GM19035 (cell line): ENCODE measurements at regions not wholly inside any gene's neighbourhood (a gene's known extent, or its start where the extent isn't known, plus 50 kb on each side); places are given as distances from the start of the nearest gene placed in this dataset.
A peak's percentile ranks its signal among the peaks of the same experiment; 100 is the strongest.

ENCODE experiments used
- ATAC-seq: cut with Tn5 transposase; IDR thresholded peaks from one replicate; pipeline ENCODE4 v1.9.1; 2021; ENCODE audit not compliant: unreplicated experiment

DNA sequence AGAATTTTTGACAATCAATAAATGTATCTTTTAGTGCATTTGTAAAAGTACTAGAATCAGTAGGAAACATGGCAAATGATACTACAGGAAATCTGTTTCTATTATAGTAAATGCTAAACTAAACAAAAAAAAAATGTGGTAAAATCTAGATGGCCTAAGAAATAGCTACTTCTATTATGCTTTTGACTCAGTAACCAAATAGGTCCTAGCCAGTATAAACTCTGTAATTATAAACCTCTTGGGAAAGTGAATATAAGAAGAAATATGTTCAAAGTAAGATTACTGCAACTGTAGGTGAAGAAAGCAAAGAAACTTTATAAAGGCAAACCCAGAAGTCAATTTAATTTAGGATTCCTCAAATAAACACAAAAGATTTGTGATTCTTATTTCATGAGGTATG lies 581.2 kb downstream of the LRFN5 start:
- no peak for ATAC-seq

DNA sequence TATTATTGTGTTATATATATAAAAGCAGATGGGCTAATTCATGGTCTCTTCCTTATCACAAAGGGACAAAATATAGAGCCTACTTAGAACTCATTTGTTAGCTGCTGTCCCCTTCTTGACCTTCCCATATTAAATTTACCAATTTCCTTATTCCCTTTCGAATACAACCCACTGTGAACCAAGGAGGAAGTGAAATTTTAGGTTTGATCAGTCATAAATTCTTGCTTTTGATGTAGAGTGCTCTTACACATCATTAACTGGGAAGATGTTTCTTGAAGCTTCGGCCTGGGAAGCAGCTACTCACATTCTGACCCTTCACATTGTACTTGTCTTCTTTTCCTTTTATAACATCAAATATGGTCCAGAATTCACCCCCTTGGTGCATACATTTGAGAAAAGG lies 579.0 kb downstream of the LRFN5 start:
- ATAC-seq: no peak

DNA sequence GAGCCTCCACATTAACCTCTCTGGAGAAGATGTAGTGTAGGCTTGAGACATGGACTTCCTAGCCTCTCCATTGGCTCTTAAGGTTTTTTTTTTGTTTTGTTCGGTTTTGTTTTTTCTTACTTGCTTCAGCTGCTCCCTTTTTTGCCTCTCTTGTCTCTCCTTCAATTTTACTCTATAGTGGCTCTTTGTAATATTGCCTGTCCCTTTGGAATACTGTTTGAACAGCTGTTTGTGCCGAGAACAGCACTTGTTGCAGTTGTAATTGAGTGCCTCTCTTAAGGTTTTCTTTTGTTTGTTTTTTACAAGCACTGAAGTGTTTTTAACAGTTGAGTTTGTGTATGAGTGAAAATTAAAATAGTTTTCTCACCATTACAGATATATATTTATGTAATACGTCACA lies 567.7 kb downstream of the LRFN5 start:
- ATAC-seq: no peak

DNA sequence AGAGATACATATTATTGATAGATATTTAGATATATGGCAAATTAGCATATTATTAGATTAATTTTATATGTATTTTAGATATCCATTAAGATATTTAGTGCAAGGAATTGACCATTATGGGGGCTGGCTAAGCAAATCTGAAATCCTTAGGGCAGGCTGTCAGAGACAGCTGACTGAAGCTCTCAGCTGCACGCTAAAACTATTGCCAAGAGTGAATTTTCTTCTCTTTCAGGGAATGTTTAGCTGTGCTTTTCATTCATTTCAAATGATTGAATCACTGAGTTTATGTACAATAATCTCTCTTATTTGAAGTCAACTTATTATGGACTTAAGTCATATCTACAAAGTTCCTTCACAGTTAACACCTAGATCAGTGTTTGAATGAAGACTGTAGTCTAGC lies 566.5 kb downstream of the LRFN5 start:
- ATAC-seq: no peak

DNA sequence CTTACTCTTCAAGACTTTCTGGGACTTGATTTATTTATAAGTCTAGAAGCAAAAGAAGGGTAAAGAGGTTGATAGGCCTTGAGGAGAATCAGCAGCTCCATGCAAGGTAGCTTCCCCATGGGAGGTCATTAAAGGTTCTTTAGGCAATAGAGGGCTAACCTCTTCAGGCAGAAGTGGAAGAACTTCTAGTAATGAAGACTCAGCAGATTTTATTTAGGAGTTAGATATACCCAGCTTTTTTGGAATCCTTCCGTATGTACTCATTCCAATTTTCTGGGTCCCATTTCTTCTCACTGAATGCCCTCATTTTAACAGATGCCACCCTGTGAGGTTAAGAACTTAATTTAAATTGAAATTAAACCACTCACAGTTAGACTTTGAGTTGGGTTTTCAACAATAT lies 565.6 kb downstream of the LRFN5 start:
- ATAC-seq: no peak

- no peak for ATAC-seq
Measured at GRCh38 chr14:42163136-42163535, 556.5 kb downstream of the LRFN5 start.

GRCh38 chr14:42159138-42159537 lies 552.5 kb downstream of the LRFN5 start:
- ATAC-seq: no peak

- peak; percentile 65 for ATAC-seq
Measured at GRCh38 chr14:42149609-42150261, 543.1 kb downstream of the LRFN5 start.

- no peak for ATAC-seq
Measured at GRCh38 chr14:42145766-42146165, 539.1 kb downstream of the LRFN5 start.

- ATAC-seq: no peak
Measured at GRCh38 chr14:42143114-42143513, 536.4 kb downstream of the LRFN5 start.

GRCh38 chr14:42141328-42141727 lies 534.7 kb downstream of the LRFN5 start:
- no peak for ATAC-seq

- ATAC-seq: no peak
Measured at GRCh38 chr14:42140831-42141279, 534.2 kb downstream of the LRFN5 start.

DNA sequence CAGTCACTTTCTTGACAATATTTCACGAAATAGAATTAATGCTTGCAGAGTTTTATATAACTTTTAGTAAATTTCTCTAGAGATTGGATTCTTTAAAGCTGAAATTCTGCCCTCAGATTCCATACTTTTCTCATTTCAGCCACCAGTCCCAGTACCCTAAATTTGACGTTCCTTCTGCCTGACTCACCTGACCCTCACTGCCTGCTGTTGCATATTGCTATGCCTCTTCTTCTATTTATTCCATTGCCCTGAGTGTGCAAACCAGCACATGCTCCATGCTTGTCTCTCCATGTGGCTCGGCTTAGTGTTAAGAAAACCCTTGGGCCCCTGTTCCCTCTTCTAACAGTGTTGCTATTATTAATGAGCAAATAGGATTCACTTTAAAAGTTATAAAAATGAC lies 533.3 kb downstream of the LRFN5 start:
- ATAC-seq: no peak

DNA sequence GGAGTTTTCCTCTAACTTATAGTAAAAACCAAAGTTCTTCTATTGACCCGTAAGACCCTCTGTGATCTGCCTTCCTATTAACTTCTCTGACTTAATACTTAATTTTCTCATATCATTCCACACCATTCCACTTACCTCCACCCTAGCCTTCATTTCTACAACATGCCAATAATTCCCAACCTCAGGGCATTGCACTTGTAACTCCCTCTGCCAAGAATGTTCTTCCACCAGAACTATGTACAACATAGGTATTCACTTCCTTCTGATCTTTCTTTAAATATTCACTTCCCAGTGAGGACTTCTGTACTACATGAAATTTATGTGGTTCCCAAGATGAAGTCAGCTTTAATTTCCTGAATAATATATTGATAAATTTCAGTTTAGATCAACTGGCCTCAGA lies 531.7 kb downstream of the LRFN5 start:
- ATAC-seq: no peak

- ATAC-seq: no peak
Measured at GRCh38 chr14:42130815-42131214, 524.1 kb downstream of the LRFN5 start.

DNA sequence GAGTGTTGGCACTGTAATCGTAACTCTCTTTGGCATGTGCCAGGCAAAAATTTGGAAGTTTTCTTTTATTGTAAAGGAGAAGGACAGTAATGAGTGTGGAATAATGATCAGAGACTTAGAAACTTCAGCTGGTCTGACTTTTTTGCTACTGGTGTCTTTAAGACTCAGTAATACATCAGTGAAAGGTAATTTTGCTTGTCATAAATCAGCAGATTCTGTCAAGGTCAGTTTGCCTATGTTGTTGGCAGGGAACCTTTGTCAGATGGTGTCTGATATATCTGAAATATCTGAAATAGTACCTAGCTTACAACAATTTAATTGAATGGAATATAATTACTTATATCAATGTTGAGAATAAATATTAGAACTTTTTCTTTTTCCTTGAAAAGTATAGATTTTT lies 516.9 kb downstream of the LRFN5 start:
- no peak for ATAC-seq

GRCh38 chr14:42113358-42114069 lies 506.8 kb downstream of the LRFN5 start:
- no peak for ATAC-seq

- no peak for ATAC-seq
Measured at GRCh38 chr14:42112108-42112507, 505.4 kb downstream of the LRFN5 start.

DNA sequence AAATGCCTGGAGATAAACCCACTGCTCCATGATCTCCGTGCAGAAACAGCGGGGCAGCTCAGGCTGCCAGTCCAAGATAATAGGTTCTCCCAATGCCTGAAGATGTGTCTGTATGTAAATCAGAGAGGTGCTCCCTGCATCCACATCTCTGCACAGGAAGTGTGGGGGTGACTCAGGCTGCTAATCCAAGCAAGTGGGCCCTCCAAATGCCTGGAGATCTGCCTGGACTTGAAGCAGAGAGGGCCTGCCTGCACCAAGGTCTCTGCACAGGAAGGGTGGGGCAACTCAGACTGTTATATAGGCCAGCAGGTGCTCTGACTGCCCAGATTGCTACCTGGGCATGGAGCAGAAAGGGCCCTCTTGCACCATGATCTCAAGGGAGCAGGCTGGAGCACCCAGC lies 504.7 kb downstream of the LRFN5 start:
- ATAC-seq: no peak

DNA sequence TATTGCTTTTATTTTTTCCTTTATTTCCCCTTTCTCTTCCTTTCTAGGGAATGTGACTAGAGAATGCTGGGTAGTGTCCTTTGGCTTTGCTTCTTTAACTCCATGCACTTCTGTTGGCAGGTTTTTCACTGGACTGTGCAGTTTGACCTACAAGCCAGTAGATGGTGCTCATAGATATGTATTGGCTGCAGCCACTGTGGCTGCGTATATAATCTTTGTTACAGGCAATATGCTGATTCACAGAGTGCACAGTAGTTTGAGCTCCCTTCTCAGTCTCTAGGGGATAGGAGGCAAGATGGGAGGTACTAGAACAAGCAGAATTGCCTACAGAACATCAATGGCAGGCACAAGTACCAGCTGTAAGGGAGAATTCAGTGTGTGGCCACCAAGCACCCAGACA lies 503.5 kb downstream of the LRFN5 start:
- no peak for ATAC-seq

GRCh38 chr14:42095155-42095554 lies 488.5 kb downstream of the LRFN5 start:
- ATAC-seq: no peak

DNA sequence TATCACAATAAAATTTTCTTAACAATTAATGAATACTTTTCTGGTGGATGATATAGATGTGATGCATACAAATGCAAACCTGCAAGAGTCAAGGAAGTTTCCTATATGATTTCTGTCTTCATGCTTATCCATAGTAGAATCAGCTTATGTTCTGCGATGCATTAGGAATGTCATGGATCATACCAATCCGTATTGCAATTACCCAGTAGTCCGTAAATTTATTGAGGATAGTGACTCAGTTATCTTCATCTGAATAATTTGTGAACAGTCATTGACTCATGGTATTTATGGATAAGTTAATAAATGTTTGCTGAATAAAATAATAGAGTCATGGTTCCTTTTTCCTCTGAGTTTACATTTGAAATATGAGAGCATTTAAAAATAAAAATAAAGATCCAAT lies 483.4 kb downstream of the LRFN5 start:
- no peak for ATAC-seq

DNA sequence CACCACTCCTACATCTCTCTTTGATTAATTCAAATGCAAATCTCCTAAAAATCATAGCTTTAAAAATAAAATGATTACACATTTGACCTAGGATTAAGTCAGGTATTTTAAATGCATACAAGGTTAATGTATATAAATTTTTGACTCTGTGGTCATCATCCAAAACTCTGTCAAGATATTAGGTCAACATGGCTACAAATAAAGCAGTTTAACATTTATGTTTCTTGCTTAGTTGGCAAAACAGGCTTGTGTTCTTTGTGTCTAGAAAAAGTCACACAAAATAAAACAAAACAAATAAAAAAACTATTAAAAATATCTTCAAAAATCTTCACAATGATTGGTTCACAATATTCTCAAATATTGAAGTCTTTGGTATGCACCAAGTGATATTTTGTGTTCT lies 473.2 kb downstream of the LRFN5 start:
- no peak for ATAC-seq
